Activated T-cell treated with anti-CD3 and anti-CD28 coated beads, Interleukin-2, amount 50 U/mL, for 48 hours (primary cell): ENCODE measurements at regions not wholly inside any gene's neighbourhood (a gene's known extent, or its start where the extent isn't known, plus 50 kb on each side); places are given as distances from the start of the nearest gene placed in this dataset.

Source experiments
- DNase-seq, 2 experiments: peaks; one replicate each; pipeline ENCODE4 v3.0.0-alpha.2; 2020

GRCh38 chr2:12828980-12829379, 112.2 kb downstream of the TRIB2 start:
- DNase-seq, result no peak

GRCh38 chr2:12831016-12831415, 114.3 kb downstream of the TRIB2 start:
- no peak for DNase-seq

GRCh38 chr2:12834239-12834638, 117.5 kb downstream of the TRIB2 start:
- DNase-seq, result no peak

GRCh38 chr2:12835733-12836132, 119.0 kb downstream of the TRIB2 start:
- no peak for DNase-seq

GRCh38 chr2:12839339-12839738, 122.6 kb downstream of the TRIB2 start:
- DNase-seq, result no peak

GRCh38 chr2:12841021-12841420, 124.3 kb downstream of the TRIB2 start:
- DNase-seq, result no peak

GRCh38 chr2:12842917-12843316, 126.2 kb downstream of the TRIB2 start:
- DNase-seq, result no peak

GRCh38 chr2:12844511-12844910, 127.8 kb downstream of the TRIB2 start:
- DNase-seq, result no peak

GRCh38 chr2:12847694-12848575, 131.2 kb downstream of the TRIB2 start:
- DNase-seq, result no peak

- no peak for DNase-seq
Observed at GRCh38 chr2:12852135-12852534, 135.4 kb downstream of the TRIB2 start.

- no peak for DNase-seq
Observed at GRCh38 chr2:12854001-12854530, 137.3 kb downstream of the TRIB2 start.

- DNase-seq, result no peak
Observed at GRCh38 chr2:12855508-12855907, 138.8 kb downstream of the TRIB2 start.

- no peak for DNase-seq
Observed at GRCh38 chr2:12856934-12857601, 140.3 kb downstream of the TRIB2 start.

- DNase-seq, result no peak
Observed at GRCh38 chr2:12857891-12858290, 141.2 kb downstream of the TRIB2 start.

- DNase-seq, result no peak
Observed at GRCh38 chr2:12858786-12859185, 142.1 kb downstream of the TRIB2 start.

GRCh38 chr2:12861344-12861930, 144.7 kb downstream of the TRIB2 start:
- DNase-seq, result no peak

- no peak for DNase-seq
Observed at GRCh38 chr2:12862541-12862940, 145.8 kb downstream of the TRIB2 start.

- no peak for DNase-seq
Observed at GRCh38 chr2:12863937-12864336, 147.2 kb downstream of the TRIB2 start.

GRCh38 chr2:12867631-12868287, 151.0 kb downstream of the TRIB2 start:
- DNase-seq, result no peak

GRCh38 chr2:12870692-12871091, 154.0 kb downstream of the TRIB2 start:
- no peak for DNase-seq

GRCh38 chr2:12871694-12872315, 155.1 kb downstream of the TRIB2 start:
- no peak for DNase-seq

- DNase-seq, result no peak
Observed at GRCh38 chr2:12877761-12878160, 161.0 kb downstream of the TRIB2 start.

GRCh38 chr2:12879649-12880048, 162.9 kb downstream of the TRIB2 start:
- DNase-seq, result no peak
